HG03442 (cell line): ENCODE measurements at regions not wholly inside any gene's neighbourhood (a gene's known extent, or its start where the extent isn't known, plus 50 kb on each side); places are given as distances from the start of the nearest gene placed in this dataset.

Experiments
- ATAC-seq: cut with Tn5 transposase; IDR thresholded peaks from one replicate; pipeline ENCODE4 v1.9.1; 2021; ENCODE audit warnings: mild to moderate bottlenecking, moderate library complexity; ENCODE audit not compliant: unreplicated experiment

- no peak for ATAC-seq
Measured at GRCh38 chr5:124648902-124649467, 97.5 kb downstream of the ZNF608 start.

DNA sequence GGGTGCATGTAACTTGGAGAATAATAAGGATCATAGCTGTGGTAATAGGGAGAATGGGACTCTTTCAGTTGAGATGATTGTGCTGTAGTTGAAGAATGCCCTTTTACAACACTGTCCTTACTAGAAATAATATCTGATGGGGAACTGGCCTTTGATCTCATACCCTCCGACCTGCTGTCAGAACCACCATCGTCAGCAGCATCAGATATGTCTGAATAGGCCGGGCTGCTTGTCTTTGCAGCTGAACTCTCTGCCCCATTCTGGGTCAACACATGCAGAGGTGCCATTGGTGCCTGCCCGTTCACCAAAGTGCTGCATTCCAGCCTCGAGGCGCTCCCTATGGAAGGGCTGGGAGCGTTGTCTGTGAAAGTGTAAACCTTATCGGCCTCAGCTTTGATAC, 99.1 kb downstream of the ZNF608 start:
- ATAC-seq = no peak

DNA sequence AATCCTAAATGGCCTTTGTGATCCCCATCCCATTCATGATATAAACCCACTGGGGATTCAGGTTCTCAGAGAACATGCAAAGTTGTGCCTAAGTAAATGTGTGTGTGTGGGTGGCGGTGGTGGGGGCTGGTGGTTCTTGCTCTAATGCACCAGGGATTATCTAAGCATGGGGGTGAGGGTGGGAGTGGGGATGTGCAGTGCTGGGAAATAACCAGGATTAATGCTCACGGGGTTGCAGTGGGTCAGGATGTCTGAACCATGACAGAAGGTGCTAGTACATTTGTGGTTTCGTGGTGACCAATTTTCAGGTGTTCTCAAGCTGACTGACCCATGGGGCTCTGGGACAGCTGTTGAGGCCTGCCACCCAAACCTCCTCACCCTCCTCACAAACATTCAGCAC, 101.0 kb downstream of the ZNF608 start:
- ATAC-seq = no peak

DNA sequence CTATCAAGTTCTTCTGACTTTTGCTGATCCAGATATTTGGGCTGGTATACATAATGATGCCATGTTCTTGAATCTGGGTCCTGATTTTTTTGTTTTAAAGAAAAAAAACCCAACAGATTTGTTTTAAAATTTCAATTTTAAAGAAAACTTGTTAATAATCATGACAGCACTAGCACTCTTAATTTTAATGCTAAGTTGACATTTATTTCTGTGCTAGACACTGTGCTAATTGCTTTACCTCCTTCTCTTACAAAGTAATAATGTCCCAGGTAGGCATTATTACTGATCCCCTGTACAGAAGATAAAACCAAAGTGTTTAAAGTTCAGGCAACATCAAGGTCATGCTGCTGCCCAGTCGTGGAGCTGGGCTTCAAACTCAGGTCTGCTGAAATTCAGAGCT, 101.9 kb downstream of the ZNF608 start:
- ATAC-seq = no peak

DNA sequence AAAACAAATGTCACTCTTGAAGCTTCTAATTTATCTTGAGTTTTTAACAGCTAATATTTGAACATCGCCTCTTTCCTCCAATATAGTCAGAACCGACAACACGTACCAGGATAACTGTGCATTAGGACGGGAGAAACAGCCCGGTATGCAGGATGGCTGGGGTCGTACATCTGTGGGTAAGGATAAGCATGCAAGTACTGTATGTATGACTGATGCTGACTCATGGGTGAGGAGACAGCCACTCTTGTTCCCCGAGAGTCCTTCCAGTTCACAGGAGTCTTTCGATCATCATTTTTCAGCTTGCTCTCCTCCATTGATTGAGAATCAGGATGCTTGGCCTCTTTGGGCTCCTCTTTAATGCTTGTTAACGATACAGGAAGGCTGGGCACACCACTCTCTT, 102.3 kb downstream of the ZNF608 start:
- no peak for ATAC-seq

DNA sequence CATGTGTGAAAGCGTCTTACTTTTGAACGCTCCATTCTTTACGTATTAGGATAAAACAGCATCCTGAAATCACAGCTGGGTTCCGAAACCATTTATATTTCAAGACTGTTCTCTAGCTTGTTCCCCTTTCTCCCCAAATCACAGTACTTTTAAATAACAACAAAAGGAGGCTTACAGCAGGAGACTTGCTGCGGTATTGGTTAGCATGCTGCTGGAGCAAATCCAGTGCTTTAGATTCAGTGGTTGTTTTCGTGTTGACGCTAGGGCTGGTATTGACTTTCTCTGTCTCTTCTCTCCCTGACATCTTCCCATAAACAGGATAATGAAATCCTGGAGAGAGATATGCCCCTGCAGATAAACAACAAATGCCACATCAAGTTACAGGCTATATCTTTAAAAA, 103.1 kb downstream of the ZNF608 start:
- no peak for ATAC-seq

- ATAC-seq = peak; percentile 48
Measured at GRCh38 chr5:124642151-124642550, 104.3 kb downstream of the ZNF608 start.

DNA sequence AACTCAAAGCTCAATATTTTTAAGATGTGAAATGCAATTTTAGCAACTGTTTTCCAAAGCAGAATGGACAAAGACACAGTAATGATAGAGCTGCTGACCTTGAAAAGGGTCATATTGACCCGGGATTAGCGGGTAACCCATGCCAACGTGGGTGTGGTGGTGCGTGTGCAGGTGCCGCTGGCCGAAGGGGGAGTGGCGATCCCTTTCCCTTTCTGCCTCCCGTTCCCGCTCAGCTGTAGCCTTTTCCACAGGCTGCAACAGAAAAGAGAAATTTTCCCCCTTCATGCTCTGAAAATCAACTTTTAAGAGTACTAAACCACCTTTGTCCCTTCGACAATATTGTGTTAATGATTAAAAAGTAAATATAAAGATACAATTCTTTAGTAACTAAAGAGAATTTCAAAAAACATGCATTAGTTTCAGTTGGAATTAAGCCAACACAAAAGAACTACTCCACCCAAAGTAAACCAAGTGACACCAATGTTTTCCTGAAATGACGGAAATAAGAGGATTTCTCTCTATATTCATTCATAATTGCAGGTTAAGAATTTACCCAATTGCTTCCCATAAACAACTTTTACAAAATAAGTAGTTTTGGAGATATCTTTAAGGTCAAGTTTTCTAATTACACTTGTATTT, 105.2 kb downstream of the ZNF608 start:
- ATAC-seq = no peak

DNA sequence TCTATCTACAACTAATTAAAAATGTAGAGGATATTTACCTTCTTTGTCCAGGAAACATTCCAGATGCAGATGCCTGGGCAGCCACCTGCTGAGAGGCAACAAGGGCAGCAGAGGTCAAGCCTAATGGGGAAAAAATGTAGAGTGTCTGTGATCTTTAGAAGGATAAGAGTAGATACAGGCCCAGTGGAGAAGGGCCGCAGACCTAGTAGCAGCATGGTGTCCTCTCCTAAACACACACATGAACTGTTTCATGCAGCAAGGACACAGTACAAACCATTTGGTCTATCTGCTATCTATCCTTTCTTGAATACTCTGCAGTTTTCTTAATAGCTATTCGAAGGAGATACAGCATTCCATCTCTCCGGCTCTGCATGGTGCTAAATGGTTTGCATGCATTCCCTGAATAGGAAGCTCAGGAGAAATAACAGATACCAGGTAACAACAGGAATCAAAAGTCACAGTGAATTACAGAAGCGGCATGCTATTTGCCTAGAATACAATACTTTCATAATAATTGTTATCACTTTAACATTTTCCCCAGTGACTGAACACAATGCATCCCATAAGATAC, 107.3 kb downstream of the ZNF608 start:
- ATAC-seq = no peak

DNA sequence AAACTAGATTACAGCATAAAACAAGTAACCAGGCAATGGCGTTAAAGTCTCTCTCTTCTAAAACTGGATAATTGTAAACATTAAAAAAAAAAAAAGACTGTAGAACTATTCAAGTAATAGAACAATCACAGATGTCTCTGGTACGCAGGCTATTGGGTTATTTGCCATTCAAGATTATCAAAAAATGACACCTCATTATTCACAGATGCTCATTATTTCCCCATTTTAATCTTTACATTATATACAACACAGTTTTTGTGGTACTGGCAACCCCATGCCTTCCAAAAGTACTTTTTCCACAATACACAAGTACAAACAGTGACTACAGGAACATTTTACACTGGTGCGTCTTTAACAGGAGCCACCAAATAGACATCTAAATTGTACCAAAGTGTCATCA, 109.4 kb downstream of the ZNF608 start:
- no peak for ATAC-seq

- ATAC-seq = peak; percentile 44
Measured at GRCh38 chr5:124634741-124635323, 111.6 kb downstream of the ZNF608 start.

GRCh38 chr5:124634228-124634739, 112.2 kb downstream of the ZNF608 start:
- ATAC-seq = peak; percentile 18

GRCh38 chr5:124633209-124633608, 113.2 kb downstream of the ZNF608 start:
- ATAC-seq = no peak

GRCh38 chr5:124631874-124632550, 114.4 kb downstream of the ZNF608 start:
- no peak for ATAC-seq

GRCh38 chr5:124630767-124631704, 115.4 kb downstream of the ZNF608 start:
- peak; percentile 64 for ATAC-seq

GRCh38 chr5:124628721-124629596, 117.5 kb downstream of the ZNF608 start:
- ATAC-seq = no peak

DNA sequence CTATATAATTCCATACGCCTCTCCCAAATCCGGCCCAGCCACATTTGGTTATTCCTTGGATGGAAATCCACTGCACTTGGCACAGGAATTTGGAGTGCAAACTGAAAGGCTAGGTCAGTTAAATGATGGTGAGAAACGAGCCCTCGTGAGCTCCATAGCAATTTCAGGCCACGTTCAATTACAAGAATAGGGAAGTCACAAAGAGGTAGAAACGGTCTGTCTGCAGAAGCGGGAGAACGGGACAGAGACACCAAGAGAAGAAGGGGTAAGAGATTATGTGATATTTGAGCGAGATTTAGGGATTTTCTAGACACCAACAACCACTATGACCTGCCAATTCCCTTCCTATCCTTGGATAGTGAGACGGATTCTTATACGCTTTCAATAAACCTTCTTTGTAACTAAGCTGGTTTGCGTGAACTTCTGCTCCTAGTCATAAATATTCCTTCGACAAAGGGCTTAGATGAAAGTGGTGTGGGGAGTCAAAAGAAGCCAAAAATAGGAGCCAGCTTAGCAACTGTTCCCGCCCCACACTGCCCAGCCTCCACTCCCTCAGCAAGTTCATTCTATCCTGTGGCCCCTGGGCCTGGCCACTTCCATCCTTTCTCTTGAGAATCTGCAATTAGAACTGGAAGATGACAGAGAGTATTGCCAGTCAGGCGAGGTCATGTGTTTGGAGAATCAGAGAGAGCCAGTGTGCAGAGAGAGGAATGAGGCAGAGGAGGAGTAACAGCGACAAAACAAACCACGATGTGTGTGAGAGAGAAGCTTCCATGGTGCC, 118.4 kb downstream of the ZNF608 start:
- ATAC-seq = no peak

GRCh38 chr5:124626053-124626452, 120.4 kb downstream of the ZNF608 start:
- no peak for ATAC-seq

DNA sequence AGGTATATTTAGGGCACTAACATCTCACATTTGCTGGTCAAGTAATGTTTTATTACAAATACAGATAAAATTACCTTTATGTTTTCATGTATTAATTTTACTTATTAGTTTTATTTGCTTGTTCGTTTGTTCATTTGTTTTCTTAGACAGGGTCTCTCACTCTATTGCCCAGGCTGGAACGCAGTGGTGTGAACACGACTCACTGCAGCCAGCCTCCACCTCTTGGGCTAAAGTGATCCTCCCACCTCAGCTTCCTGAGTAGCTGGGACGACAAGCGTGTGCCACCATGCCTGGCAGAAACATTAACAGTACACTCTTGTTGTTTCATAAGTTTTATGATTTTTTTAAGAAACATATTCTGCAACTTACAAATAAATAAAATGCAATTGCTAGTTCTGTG, 123.2 kb downstream of the ZNF608 start:
- ATAC-seq = no peak
